Left kidney (tissue), 1 donor: ENCODE measurements at regions not wholly inside any gene's neighbourhood (a gene's known extent, or its start where the extent isn't known, plus 50 kb on each side); places are given as distances from the start of the nearest gene placed in this dataset.

ENCODE experiments used
- DNase-seq: peaks from one replicate; pipeline ENCODE4 v3.0.0-alpha.2; 2013

GRCh38 chr20:50313827-50314677 is 123.4 kb downstream of the CEBPB start:
- no peak for DNase-seq

GRCh38 chr20:50314678-50315335 is 124.2 kb downstream of the CEBPB start:
- DNase-seq: no peak

- DNase-seq: no peak
These were observed 125.2 kb downstream of the CEBPB start for GRCh38 chr20:50315586-50316551.

GRCh38 chr20:50317116-50317515 is 126.5 kb downstream of the CEBPB start:
- DNase-seq: no peak

GRCh38 chr20:50317609-50318008 is 127.0 kb downstream of the CEBPB start:
- DNase-seq: no peak

GRCh38 chr20:50318710-50319109 is 128.1 kb downstream of the CEBPB start:
- DNase-seq: no peak

GRCh38 chr20:50320005-50320900 is 129.6 kb downstream of the CEBPB start:
- DNase-seq: no peak

GRCh38 chr20:50320901-50321796 is 130.5 kb downstream of the CEBPB start:
- DNase-seq: no peak

- no peak for DNase-seq
These were observed 131.3 kb downstream of the CEBPB start for GRCh38 chr20:50321797-50322480.

- DNase-seq: no peak
These were observed 132.1 kb downstream of the CEBPB start for GRCh38 chr20:50322703-50323131.

GRCh38 chr20:50323209-50323608 is 132.6 kb downstream of the CEBPB start:
- no peak for DNase-seq

GRCh38 chr20:50323777-50324775 is 133.4 kb downstream of the CEBPB start:
- DNase-seq: no peak

GRCh38 chr20:50325215-50325614 is 134.6 kb downstream of the CEBPB start:
- no peak for DNase-seq

GRCh38 chr20:50325651-50326050 is 135.0 kb downstream of the CEBPB start:
- DNase-seq: no peak

GRCh38 chr20:50327666-50328065 is 137.0 kb downstream of the CEBPB start:
- DNase-seq: no peak

- DNase-seq: no peak
These were observed 137.8 kb downstream of the CEBPB start for GRCh38 chr20:50328222-50328979.
